ENCODE measurements at regions not wholly inside any gene's neighbourhood (a gene's known extent, or its start where the extent isn't known, plus 50 kb on each side); places are given as distances from the start of the nearest gene placed in this dataset.

DNA sequence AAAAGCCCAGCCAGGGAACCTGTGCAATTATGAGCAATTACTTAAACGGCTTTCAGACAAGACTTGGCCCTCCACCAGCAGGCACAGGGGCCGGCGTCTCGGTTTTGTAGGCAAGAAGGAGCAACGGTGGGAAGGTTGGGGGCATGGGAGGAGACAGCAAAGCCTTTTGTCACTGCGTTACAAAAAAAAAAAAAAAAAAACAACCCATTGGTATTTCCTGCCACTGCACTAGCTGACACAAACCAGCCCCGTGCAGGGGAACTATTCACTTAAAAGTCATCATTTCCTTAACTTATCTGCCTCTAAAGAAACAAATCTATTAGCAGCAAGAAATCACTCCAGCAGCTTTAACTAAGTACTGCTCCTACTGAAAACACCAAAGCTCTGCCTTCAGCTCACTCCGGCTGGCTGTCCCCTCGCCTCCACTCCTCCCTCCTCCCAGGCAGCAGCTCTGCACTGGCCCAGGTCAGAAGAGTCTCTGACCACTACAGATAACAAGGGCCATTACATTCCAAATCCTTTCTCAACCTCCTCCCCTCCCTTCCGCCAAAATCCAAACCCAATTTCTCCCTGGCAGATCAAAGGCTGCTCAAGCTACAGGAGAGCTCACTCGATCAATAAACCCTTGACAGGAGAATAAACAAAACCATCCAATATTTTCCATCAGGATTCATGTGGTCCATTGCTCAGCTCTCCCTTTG is 105.2 kb upstream of the CDKN3 start:
- DNase-seq (ENCODE audit: low read depth) = no peak
- Histone ChIP-seq H3K36me3 (ENCODE audit: control insufficient read depth, insufficient read depth, low read length) (no peaks in the 10 kb centered on the region), H3K4me3 (ENCODE audit: low read depth, low read length) (no peak overlapping the region), H3K27me3 (ENCODE audit: control insufficient read depth, insufficient read depth, low read length) (peaks cover 3% of the 10 kb centered on the region)
- ChIA-PET POLR2A (no interaction called here), CTCF (interaction anchor here (1.8 kb wide), 1 partner anchor 10 kb away, joined by 7 read pairs; no protein-coding TSS in a partner anchor)
- TF ChIP-seq, protein P1, sequence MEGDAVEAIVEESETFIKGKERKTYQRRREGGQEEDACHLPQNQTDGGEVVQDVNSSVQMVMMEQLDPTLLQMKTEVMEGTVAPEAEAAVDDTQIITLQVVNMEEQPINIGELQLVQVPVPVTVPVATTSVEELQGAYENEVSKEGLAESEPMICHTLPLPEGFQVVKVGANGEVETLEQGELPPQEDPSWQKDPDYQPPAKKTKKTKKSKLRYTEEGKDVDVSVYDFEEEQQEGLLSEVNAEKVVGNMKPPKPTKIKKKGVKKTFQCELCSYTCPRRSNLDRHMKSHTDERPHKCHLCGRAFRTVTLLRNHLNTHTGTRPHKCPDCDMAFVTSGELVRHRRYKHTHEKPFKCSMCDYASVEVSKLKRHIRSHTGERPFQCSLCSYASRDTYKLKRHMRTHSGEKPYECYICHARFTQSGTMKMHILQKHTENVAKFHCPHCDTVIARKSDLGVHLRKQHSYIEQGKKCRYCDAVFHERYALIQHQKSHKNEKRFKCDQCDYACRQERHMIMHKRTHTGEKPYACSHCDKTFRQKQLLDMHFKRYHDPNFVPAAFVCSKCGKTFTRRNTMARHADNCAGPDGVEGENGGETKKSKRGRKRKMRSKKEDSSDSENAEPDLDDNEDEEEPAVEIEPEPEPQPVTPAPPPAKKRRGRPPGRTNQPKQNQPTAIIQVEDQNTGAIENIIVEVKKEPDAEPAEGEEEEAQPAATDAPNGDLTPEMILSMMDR (IDR thresholded peaks at IDR 0.05; ENCODE audit: insufficient read depth, low read depth, low read length) = no peak

- peaks cover 8% of the 10 kb centered on the region for H3K27me3 ChIP-seq (ENCODE audit: control insufficient read depth, insufficient read depth, low read length)
- TF ChIP-seq, protein P1 (IDR thresholded peaks at IDR 0.05; ENCODE audit: insufficient read depth, low read depth, low read length) = no peak
- H3K36me3 ChIP-seq (ENCODE audit: control insufficient read depth, insufficient read depth, low read length) = no peaks in the 10 kb centered on the region
- ChIA-PET CTCF (no interaction called here), POLR2A (no interaction called here)
- H3K4me3 ChIP-seq (ENCODE audit: low read depth, low read length) = no peak overlapping the region
- no peak for DNase-seq (ENCODE audit: low read depth)
These were observed 102.0 kb upstream of the CDKN3 start for GRCh38 chr14:54294802-54295201.

- ChIA-PET POLR2A (no interaction called here), CTCF (interaction anchor here (0.7 kb wide), 2 partner anchors 53 to 235 kb away, joined by 3 read pairs; no protein-coding TSS in a partner anchor)
- no peak overlapping the region for H3K4me3 ChIP-seq (ENCODE audit: low read depth, low read length)
- no peaks in the 10 kb centered on the region for H3K36me3 ChIP-seq (ENCODE audit: control insufficient read depth, insufficient read depth, low read length)
- TF ChIP-seq, protein P1 (IDR thresholded peaks at IDR 0.05; ENCODE audit: insufficient read depth, low read depth, low read length) = no peak
- peaks cover 6% of the 10 kb centered on the region; the same call in 1 of the 2 replicates for H3K27me3 ChIP-seq (ENCODE audit: control insufficient read depth, insufficient read depth, low read length)
- DNase-seq (ENCODE audit: low read depth) = no peak
These were observed 97.1 kb upstream of the CDKN3 start for GRCh38 chr14:54299410-54300363.

GRCh38 chr14:54300881-54301280 is 95.9 kb upstream of the CDKN3 start:
- POLR2A ChIA-PET = no interaction called here
- CTCF ChIA-PET = no interaction called here
- H3K36me3 ChIP-seq (ENCODE audit: control insufficient read depth, insufficient read depth, low read length) = no peaks in the 10 kb centered on the region

More at GRCh38 chr14:54300881-54301280, 95.9 kb upstream of the CDKN3 start:
- Histone ChIP-seq H3K4me3 (ENCODE audit: low read depth, low read length) (no peak overlapping the region), H3K27me3 (ENCODE audit: control insufficient read depth, insufficient read depth, low read length) (peaks cover 10% of the 10 kb centered on the region)
- no peak for DNase-seq (ENCODE audit: low read depth)
- TF ChIP-seq, protein P1 (IDR thresholded peaks at IDR 0.05; ENCODE audit: insufficient read depth, low read depth, low read length) = no peak

Data from BJ (cell line).